Mucosa of rectum (tissue), 2 donors: ENCODE measurements at regions not wholly inside any gene's neighbourhood (a gene's known extent, or its start where the extent isn't known, plus 50 kb on each side); places are given as distances from the start of the nearest gene placed in this dataset.

Source experiments
- H3K27ac ChIP-seq, 2 donors: one replicate each; pipeline ENCODE4 v1.7.0; 2013; ENCODE audit warnings: inconsistent platforms in 2 of 2, low read depth in 2 of 2, low read length in 2 of 2
- H3K27me3 ChIP-seq, 2 donors: one replicate each; pipeline ENCODE4 v1.7.0; 2013; ENCODE audit warnings: low read length in 2 of 2; ENCODE audit not compliant: control insufficient read depth in 2 of 2, insufficient read depth in 2 of 2
- H3K36me3 ChIP-seq, 2 donors: one replicate each; pipeline ENCODE4 v1.7.0; 2013; ENCODE audit warnings: low read length in 2 of 2; ENCODE audit not compliant: control insufficient read depth in 2 of 2, insufficient read depth in 2 of 2
- H3K4me1 ChIP-seq, 2 donors: one replicate each; pipeline ENCODE4 v1.7.0; 2013; ENCODE audit warnings: low read length in 2 of 2, mild to moderate bottlenecking in 1 of 2; ENCODE audit not compliant: control insufficient read depth in 2 of 2, insufficient read depth in 2 of 2
- H3K4me3 ChIP-seq, 2 donors: one replicate each; pipeline ENCODE4 v1.7.0; 2013; ENCODE audit warnings: low read length in 2 of 2
- H3K9ac ChIP-seq, 2 donors: one replicate each; pipeline ENCODE4 v1.7.0; 2013; ENCODE audit warnings: low read length in 2 of 2, low read depth in 1 of 2, mild to moderate bottlenecking in 1 of 2
- H3K9me3 ChIP-seq, 2 donors: one replicate each; pipeline ENCODE4 v1.7.0; 2013; ENCODE audit warnings: low read length in 2 of 2; ENCODE audit not compliant: control insufficient read depth in 2 of 2
- donor health status: healthy.
- donor health status: Normal muscosa, but diverticular disease.

DNA sequence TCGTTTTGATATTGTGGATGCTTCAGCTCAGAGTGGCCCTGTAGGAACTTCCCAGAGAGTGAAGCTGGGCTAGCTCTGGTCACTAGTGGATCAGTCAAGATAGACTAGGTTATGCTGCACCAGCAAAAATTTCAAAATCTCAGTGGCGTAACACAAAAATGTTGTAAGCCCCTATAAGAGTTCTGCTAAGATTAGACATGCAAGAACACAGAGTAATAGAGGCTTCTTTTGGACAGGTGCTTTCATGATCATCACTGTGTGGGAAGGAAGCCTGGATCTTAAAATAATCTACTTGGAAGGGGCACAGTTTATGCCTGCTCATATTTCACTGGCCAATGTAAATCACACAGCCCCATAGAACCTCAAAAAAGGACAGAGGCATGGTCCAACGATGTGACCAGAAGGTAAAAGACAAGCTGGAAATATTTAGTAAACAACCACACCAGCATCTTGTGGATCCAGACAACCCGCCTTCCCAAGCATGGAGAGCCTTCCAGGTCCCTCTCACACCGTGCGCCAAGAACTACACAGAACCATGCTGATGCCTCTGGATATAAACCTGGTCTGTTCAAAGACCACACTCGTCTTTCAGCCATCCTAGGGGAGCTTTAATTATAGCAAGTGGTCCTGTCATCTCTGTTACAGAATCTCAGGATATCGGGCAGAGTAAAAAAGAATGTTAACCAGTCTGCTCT is 554.3 kb downstream of the EPHB1 start:
- peaks cover 0 to 2% of the 10 kb centered on the region in 2 donors for H3K27me3 ChIP-seq
- no peak overlapping the region for H3K4me3 ChIP-seq
- H3K27ac ChIP-seq, result no peak overlapping the region
- H3K9me3 ChIP-seq, result no peaks in the 10 kb centered on the region
- H3K4me1 ChIP-seq, result no peaks in the 10 kb centered on the region
- no peaks in the 10 kb centered on the region for H3K36me3 ChIP-seq
- H3K9ac ChIP-seq, result no peak overlapping the region

DNA sequence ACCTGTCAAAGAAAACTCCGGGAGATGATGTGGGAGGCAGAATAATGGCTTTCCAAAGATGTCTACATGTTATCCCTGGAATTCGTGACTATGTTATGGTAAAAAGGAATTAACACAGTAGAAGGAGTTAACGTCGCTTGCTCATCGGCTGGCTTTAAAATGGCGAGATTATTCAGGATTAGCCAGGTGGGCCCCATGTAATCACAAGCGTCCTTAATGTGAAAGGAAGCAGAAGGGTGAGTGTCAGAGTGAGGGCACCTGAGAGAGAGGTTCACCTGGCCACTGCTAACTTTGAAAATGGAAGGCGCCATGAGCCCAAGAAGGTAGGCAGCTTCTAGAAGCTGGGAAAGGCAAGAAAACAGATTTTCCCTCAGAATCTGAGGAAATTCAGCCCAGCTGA is 557.2 kb downstream of the EPHB1 start:
- H3K4me3 ChIP-seq, result no peak overlapping the region
- H3K9ac ChIP-seq, result no peak overlapping the region
- H3K27me3 ChIP-seq, result no peaks in the 10 kb centered on the region
- no peaks in the 10 kb centered on the region for H3K9me3 ChIP-seq
- no peak overlapping the region for H3K27ac ChIP-seq
- no peaks in the 10 kb centered on the region for H3K36me3 ChIP-seq
- H3K4me1 ChIP-seq, result no peaks in the 10 kb centered on the region

GRCh38 chr3:135362889-135363288 is 567.8 kb downstream of the EPHB1 start:
- H3K4me3 ChIP-seq, result no peak overlapping the region
- no peak overlapping the region for H3K9ac ChIP-seq
- no peaks in the 10 kb centered on the region for H3K9me3 ChIP-seq
- H3K27me3 ChIP-seq, result no peaks in the 10 kb centered on the region
- no peaks in the 10 kb centered on the region for H3K4me1 ChIP-seq
- H3K36me3 ChIP-seq, result no peaks in the 10 kb centered on the region
- H3K27ac ChIP-seq, result no peak overlapping the region

GRCh38 chr3:135364676-135365075 is 569.6 kb downstream of the EPHB1 start:
- no peak overlapping the region for H3K27ac ChIP-seq
- no peaks in the 10 kb centered on the region for H3K36me3 ChIP-seq
- no peak overlapping the region for H3K9ac ChIP-seq
- no peaks in the 10 kb centered on the region for H3K4me1 ChIP-seq
- no peak overlapping the region for H3K4me3 ChIP-seq
- no peaks in the 10 kb centered on the region for H3K9me3 ChIP-seq
- H3K27me3 ChIP-seq, result no peaks in the 10 kb centered on the region

GRCh38 chr3:135366816-135367215 is 571.8 kb downstream of the EPHB1 start:
- H3K27me3 ChIP-seq, result no peaks in the 10 kb centered on the region
- H3K9me3 ChIP-seq, result no peaks in the 10 kb centered on the region
- no peaks in the 10 kb centered on the region for H3K36me3 ChIP-seq
- H3K9ac ChIP-seq, result no peak overlapping the region
- no peak overlapping the region for H3K4me3 ChIP-seq
- H3K27ac ChIP-seq, result no peak overlapping the region
- H3K4me1 ChIP-seq, result no peaks in the 10 kb centered on the region

GRCh38 chr3:135368316-135368715 is 573.3 kb downstream of the EPHB1 start:
- H3K27me3 ChIP-seq, result no peaks in the 10 kb centered on the region
- no peaks in the 10 kb centered on the region for H3K4me1 ChIP-seq
- no peak overlapping the region for H3K27ac ChIP-seq
- H3K9ac ChIP-seq, result no peak overlapping the region
- H3K36me3 ChIP-seq, result no peaks in the 10 kb centered on the region
- H3K9me3 ChIP-seq, result no peaks in the 10 kb centered on the region
- no peak overlapping the region for H3K4me3 ChIP-seq

DNA sequence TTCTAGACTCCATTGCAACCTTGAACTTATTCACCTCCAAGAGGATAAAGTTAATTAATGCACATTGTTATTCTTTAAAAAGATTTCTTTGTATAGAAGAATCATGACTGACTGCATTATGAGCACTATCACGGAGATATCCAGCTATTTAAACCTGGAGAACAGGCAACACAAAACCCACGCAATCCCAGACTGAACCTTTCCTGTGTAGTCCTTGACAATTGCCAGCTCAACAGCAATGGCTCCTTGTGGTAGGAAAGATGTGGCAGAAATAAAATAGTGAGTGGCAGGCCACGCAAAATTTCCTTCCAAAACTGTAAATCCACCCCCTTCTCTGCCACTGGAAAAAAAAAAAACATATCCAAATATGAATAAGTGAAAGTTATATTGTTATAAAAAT is 573.7 kb downstream of the EPHB1 start:
- Histone ChIP-seq H3K27ac (no peak overlapping the region), H3K27me3 (no peaks in the 10 kb centered on the region), H3K36me3 (no peaks in the 10 kb centered on the region), H3K9me3 (no peaks in the 10 kb centered on the region), H3K9ac (no peak overlapping the region), H3K4me1 (no peaks in the 10 kb centered on the region), H3K4me3 (no peak overlapping the region)

- H3K27me3 ChIP-seq, result no peaks in the 10 kb centered on the region
- H3K4me3 ChIP-seq, result no peak overlapping the region
These were observed 579.5 kb downstream of the EPHB1 start for GRCh38 chr3:135374571-135374970.

GRCh38 chr3:135382188-135382587 is 583.3 kb upstream of the PPP2R3A start:
- Histone ChIP-seq H3K4me1 (no peaks in the 10 kb centered on the region), H3K9ac (no peak overlapping the region), H3K27me3 (no peaks in the 10 kb centered on the region), H3K4me3 (no peak overlapping the region), H3K27ac (no peak overlapping the region), H3K36me3 (no peaks in the 10 kb centered on the region), H3K9me3 (no peaks in the 10 kb centered on the region)

More at GRCh38 chr3:135374571-135374970, 579.5 kb downstream of the EPHB1 start:
- H3K4me1 ChIP-seq, result no peaks in the 10 kb centered on the region
- H3K36me3 ChIP-seq, result no peaks in the 10 kb centered on the region
- H3K9me3 ChIP-seq, result no peaks in the 10 kb centered on the region
- H3K27ac ChIP-seq, result no peak overlapping the region
- no peak overlapping the region for H3K9ac ChIP-seq

DNA sequence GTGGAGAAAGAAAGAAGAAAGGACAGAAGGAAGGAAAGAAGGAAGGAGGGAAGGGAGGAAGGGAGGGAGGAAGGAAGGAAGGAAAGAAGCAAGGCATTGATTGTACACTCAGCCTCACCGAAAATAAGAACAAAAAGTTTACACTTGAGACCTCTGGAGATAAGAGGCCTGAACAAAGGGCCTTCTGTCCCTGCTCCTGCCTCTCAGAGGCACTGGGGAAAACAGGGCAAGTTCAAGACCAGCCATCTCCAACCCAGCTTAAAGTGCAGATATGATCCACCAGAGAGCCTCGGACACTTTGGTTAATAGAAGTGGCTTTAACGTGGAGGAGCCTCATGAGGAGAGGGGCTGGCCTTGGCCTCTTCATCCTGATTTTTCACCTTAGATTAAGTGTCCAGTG is 582.9 kb upstream of the PPP2R3A start:
- H3K9me3 ChIP-seq, result no peaks in the 10 kb centered on the region
- H3K27ac ChIP-seq, result no peak overlapping the region
- no peaks in the 10 kb centered on the region for H3K36me3 ChIP-seq
- no peak overlapping the region for H3K4me3 ChIP-seq
- H3K9ac ChIP-seq, result no peak overlapping the region
- no peaks in the 10 kb centered on the region for H3K4me1 ChIP-seq
- H3K27me3 ChIP-seq, result no peaks in the 10 kb centered on the region

DNA sequence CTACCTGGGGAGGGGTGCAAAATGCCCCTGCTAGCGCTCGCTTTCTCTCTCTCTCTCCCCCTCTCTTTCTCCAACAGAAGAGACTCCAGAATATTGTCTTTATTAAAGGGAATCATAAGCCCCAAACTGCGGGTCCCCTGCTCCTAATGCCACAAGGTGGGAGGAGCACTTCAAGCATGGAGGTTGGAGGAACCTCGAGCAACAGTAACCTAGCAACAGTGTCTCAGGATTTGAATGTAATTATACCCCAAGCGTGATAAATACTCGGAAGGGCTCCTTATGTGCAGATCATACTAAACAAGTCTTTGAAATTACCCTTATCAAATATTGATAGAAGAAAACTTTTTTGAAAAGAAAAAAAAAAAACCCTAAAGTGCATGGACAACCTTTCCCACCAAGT is 582.2 kb upstream of the PPP2R3A start:
- Histone ChIP-seq H3K4me3 (no peak overlapping the region), H3K4me1 (no peaks in the 10 kb centered on the region), H3K27me3 (no peaks in the 10 kb centered on the region), H3K9ac (no peak overlapping the region), H3K36me3 (no peaks in the 10 kb centered on the region), H3K27ac (no peak overlapping the region), H3K9me3 (no peaks in the 10 kb centered on the region)
